ENCODE measurements at regions not wholly inside any gene's neighbourhood (a gene's known extent, or its start where the extent isn't known, plus 50 kb on each side); places are given as distances from the start of the nearest gene placed in this dataset.

- peaks cover 34% of the 10 kb centered on the region for H3K9me3 Mint-ChIP-seq
- H3K4me3 ChIP-seq: no peak overlapping the region
- TF ChIP-seq EZH2phosphoT487 (IDR thresholded peaks at IDR 0.05; ENCODE audit: unreplicated experiment): no peak
- peak; percentile 69 to 79 for TF ChIP-seq CTCF (conservative IDR thresholded peaks at IDR 0.05; ENCODE audit: low read depth in 2 of 2)
- no peak for TF ChIP-seq NANOG (IDR thresholded peaks at IDR 0.05; ENCODE audit: borderline replicate concordance)
- TF ChIP-seq REST (IDR thresholded peaks at IDR 0.05; ENCODE audit: unreplicated experiment): no peak
- no peak for TF ChIP-seq ETS1 (IDR thresholded peaks at IDR 0.05)
- H3K27me3 ChIP-seq (ENCODE audit: insufficient read depth): no peaks in the 10 kb centered on the region
- ATAC-seq (peak; percentile 57), DNase-seq (ENCODE audit: low spot score) (peak; percentile 63)
- H3K36me3 ChIP-seq (ENCODE audit: insufficient read depth): peaks cover 7% of the 10 kb centered on the region
- H3K27me3 Mint-ChIP-seq (ENCODE audit: insufficient read depth, low read depth, poor library complexity): no peaks in the 10 kb centered on the region
- peaks cover 23% of the 10 kb centered on the region for H3K36me3 Mint-ChIP-seq (ENCODE audit: low read depth)
- H3K9me2 ChIP-seq (ENCODE audit: insufficient read depth): 0 out of 2 replicates have a peak, but pooled peaks cover 3% of the 10 kb centered on the region
- no peaks in the 10 kb centered on the region for H4K20me1 ChIP-seq (replicated peaks; ENCODE audit: insufficient read depth)
- no peak overlapping the region for H2AFZ ChIP-seq
- no peak overlapping the region for H3K27ac ChIP-seq (ENCODE audit: low read depth)
- no peak overlapping the region for H3K4me2 ChIP-seq
- H3K4me3 Mint-ChIP-seq: no peak overlapping the region
- no peaks in the 10 kb centered on the region for H3F3A ChIP-seq (replicated peaks; ENCODE audit: low read depth)
- H3K79me2 ChIP-seq (replicated peaks; ENCODE audit: insufficient read depth): no peaks in the 10 kb centered on the region
- peaks cover 9% of the 10 kb centered on the region; the same call in 1 of the 2 replicates for H3K4me1 ChIP-seq (ENCODE audit: insufficient read depth)
- no peak overlapping the region for H3K27ac Mint-ChIP-seq
- H3K4me1 Mint-ChIP-seq: peaks cover 11% of the 10 kb centered on the region; the same call in 2 of the 3 replicates
Measured at GRCh38 chr18:75478996-75479880, 51.7 kb upstream of the SMIM21 start.

- no peak overlapping the region for H3K27ac Mint-ChIP-seq
- H4K20me1 ChIP-seq (replicated peaks; ENCODE audit: insufficient read depth): no peaks in the 10 kb centered on the region
- H3K36me3 Mint-ChIP-seq (ENCODE audit: low read depth): peaks cover 13% of the 10 kb centered on the region
- H3K4me3 ChIP-seq: no peak overlapping the region
- 0 out of 2 replicates have a peak, but pooled peaks cover 3% of the 10 kb centered on the region for H3K9me2 ChIP-seq (ENCODE audit: insufficient read depth)
- H3K79me2 ChIP-seq (replicated peaks; ENCODE audit: insufficient read depth): no peaks in the 10 kb centered on the region
- H3K36me3 ChIP-seq (ENCODE audit: insufficient read depth): no peaks in the 10 kb centered on the region; the same call in 1 of the 2 replicates
- H2AFZ ChIP-seq: no peak overlapping the region
- peaks cover 9% of the 10 kb centered on the region; the same call in 1 of the 2 replicates for H3K4me1 ChIP-seq (ENCODE audit: insufficient read depth)
- H3K27me3 ChIP-seq (ENCODE audit: insufficient read depth): no peaks in the 10 kb centered on the region
- H3K27ac ChIP-seq (ENCODE audit: low read depth): no peak overlapping the region
- H3K9me3 Mint-ChIP-seq: peaks cover 21% of the 10 kb centered on the region
- DNase-seq (ENCODE audit: low spot score) (no peak), ATAC-seq (peak; percentile 31; the same call in 2 of the 3 replicates)
- H3K4me2 ChIP-seq: no peak overlapping the region
- H3F3A ChIP-seq (replicated peaks; ENCODE audit: low read depth): no peaks in the 10 kb centered on the region
- peaks cover 11% of the 10 kb centered on the region; the same call in 2 of the 3 replicates for H3K4me1 Mint-ChIP-seq
- H3K27me3 Mint-ChIP-seq (ENCODE audit: insufficient read depth, low read depth, poor library complexity): no peaks in the 10 kb centered on the region
- no peak overlapping the region for H3K4me3 Mint-ChIP-seq
- TF ChIP-seq NANOG (IDR thresholded peaks at IDR 0.05; ENCODE audit: borderline replicate concordance): no peak
- TF ChIP-seq POLR2AphosphoS5 (IDR thresholded peaks at IDR 0.05; ENCODE audit: low read depth): no peak
- no peak for TF ChIP-seq CREB1 (CRISPR knock-in tag; IDR thresholded peaks at IDR 0.05; ENCODE audit: low read depth)
- TF ChIP-seq REST (IDR thresholded peaks at IDR 0.05; ENCODE audit: unreplicated experiment): no peak
Measured at GRCh38 chr18:75477900-75478299, 50.4 kb upstream of the SMIM21 start.

Data from GM23338 (cell line).